ENCODE measurements at regions not wholly inside any gene's neighbourhood (a gene's known extent, or its start where the extent isn't known, plus 50 kb on each side); places are given as distances from the start of the nearest gene placed in this dataset.

DNA sequence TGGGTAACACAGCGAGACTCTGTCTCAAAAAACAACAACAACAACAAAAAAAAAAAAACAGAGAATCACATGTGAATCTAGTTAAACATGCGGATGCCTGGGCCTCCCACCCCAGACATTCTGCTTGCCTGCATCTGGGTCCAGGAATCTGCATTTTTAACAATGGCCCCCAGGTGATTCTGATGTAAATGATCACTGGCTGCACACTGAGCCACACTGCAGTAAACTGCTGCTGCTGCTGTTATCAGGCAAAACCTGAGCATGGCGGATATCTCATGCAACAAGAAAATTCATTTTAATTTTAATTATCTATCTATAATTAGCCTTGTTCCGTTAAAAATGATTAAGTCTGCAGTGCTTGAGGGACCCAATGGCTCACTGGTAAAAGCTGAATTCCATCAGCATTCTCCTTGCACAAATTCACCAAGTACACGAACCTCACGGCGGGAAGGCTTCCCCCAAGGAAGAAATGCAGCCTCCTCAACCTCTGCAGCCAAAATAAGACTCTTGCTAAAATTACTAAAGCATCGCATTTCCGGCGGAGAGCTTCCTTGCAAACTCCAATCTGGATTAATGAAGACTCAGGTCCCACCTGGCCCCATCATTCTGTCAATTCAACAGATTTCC lies 81.6 kb upstream of the SNX9 start:
- H3K4me3 ChIP-seq (ENCODE audit: low read depth, low read length): no peak overlapping the region
- H3K27ac ChIP-seq: no peak overlapping the region
- no peaks in the 10 kb centered on the region for H3K36me3 ChIP-seq (replicated peaks)
- in situ Hi-C loops (cut with HindIII; ENCODE audit: low pct_ligation_motif_present, low sequenced_read_pairs): no loop called here
- TF ChIP-seq, protein P1, sequence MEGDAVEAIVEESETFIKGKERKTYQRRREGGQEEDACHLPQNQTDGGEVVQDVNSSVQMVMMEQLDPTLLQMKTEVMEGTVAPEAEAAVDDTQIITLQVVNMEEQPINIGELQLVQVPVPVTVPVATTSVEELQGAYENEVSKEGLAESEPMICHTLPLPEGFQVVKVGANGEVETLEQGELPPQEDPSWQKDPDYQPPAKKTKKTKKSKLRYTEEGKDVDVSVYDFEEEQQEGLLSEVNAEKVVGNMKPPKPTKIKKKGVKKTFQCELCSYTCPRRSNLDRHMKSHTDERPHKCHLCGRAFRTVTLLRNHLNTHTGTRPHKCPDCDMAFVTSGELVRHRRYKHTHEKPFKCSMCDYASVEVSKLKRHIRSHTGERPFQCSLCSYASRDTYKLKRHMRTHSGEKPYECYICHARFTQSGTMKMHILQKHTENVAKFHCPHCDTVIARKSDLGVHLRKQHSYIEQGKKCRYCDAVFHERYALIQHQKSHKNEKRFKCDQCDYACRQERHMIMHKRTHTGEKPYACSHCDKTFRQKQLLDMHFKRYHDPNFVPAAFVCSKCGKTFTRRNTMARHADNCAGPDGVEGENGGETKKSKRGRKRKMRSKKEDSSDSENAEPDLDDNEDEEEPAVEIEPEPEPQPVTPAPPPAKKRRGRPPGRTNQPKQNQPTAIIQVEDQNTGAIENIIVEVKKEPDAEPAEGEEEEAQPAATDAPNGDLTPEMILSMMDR (IDR thresholded peaks at IDR 0.05; ENCODE audit: low read depth, low read length, missing control alignments): no peak
- DNase-seq: no peak
- no peaks in the 10 kb centered on the region for H3K27me3 ChIP-seq (replicated peaks)

DNA sequence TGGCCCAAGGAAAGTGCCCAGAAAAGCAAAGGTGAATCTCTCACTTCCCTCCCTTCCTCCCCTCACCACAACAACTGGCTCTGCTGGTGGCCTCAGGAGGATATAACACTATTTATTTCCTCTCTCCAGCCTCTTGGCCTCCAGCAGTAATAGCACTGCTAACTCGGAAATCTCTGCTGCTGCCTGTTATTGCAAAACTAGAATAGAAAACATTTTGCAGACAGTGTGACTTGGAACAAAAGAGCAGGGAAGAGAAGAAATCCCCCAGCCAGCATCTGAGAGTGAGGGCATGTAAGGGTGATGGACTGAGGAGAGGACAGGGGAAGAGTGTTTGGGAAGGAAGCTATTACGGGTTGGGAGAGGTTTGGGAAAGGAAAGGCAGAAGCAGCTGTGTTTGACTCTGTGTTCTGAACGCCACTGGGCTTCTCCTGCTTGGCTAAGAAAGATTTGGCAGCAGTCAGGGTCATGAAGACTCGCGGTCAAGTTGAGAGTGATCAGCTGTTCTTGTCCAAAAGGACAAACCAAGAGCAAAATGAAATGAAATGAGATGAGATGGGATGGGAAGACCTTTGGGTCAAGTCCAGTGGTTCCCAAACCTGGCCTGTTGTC lies 81.0 kb upstream of the SNX9 start:
- Histone ChIP-seq H3K27ac (no peak overlapping the region), H3K36me3 (replicated peaks) (no peaks in the 10 kb centered on the region), H3K27me3 (replicated peaks) (no peaks in the 10 kb centered on the region), H3K4me3 (ENCODE audit: low read depth, low read length) (no peak overlapping the region)
- TF ChIP-seq, protein P1 (IDR thresholded peaks at IDR 0.05; ENCODE audit: low read depth, low read length, missing control alignments): no peak
- DNase-seq: no peak
- in situ Hi-C loops (cut with HindIII; ENCODE audit: low pct_ligation_motif_present, low sequenced_read_pairs): no loop called here

DNA sequence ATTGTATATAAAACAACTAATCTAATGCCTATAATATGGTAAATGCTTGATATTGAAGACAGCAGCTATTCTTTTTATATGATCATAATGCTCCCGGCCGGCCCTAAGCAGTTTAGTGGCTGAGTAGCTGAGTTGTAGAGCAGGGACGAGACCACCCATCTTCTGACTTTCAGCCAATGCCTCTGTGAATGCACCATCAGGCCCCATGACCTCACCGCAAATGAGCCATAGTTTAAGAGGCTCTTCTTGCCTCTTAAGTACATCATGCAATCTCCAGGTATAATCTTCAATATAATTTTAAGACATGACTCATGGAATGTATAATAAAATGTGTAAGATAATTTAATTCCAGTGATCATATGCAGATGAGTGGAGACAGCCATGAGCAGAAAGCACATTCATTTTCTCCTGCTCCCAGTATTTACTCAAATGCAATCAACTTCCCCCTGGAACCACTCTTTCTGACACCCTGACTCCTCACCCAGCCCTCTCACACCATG lies 78.9 kb upstream of the SNX9 start:
- no peak for DNase-seq
- TF ChIP-seq, protein P1 (IDR thresholded peaks at IDR 0.05; ENCODE audit: low read depth, low read length, missing control alignments): no peak
- in situ Hi-C loops (cut with HindIII; ENCODE audit: low pct_ligation_motif_present, low sequenced_read_pairs): no loop called here
- no peaks in the 10 kb centered on the region for H3K36me3 ChIP-seq (replicated peaks)
- no peak overlapping the region for H3K27ac ChIP-seq
- H3K4me3 ChIP-seq (ENCODE audit: low read depth, low read length): no peak overlapping the region
- H3K27me3 ChIP-seq (replicated peaks): no peaks in the 10 kb centered on the region

DNA sequence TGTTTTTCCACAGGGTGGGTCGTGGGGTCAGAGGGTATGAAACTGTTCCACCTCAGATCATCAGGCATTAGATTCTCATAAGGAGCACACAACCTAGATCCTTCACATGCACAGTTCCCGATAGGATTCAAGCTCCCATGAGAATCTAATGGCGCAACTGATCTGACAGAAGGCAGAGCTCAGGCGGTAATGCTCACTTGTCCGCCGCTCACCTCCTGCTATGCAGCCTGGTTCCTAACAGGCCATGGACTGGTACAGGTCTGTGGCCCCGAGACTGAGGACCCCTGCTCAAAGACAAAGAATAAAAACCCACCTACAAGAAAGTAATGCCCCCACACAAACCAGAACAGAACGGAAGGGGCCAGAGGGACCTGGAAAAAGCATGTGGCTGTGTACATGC lies 76.1 kb upstream of the SNX9 start:
- no peaks in the 10 kb centered on the region for H3K36me3 ChIP-seq (replicated peaks)
- in situ Hi-C loops (cut with HindIII; ENCODE audit: low pct_ligation_motif_present, low sequenced_read_pairs): no loop called here
- no peak for DNase-seq

DNA sequence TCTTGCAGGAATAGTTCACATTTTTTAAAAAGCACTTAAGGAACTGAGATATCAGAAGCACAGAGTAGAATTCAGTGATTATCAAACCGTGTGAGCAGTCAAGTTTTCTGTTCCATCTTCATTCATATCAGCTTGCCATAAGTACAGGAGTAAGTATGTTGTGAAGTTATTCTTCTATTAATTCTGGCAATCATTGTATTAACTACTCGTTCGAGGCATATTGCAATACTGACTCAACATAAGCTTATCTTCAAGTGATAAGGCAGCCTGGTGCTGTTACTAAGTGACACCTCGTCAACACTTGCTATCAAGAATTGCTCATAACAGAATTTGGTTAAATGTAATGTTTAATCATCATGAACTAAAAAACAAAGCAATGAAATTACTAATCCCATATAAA lies 75.7 kb upstream of the SNX9 start:
- Histone ChIP-seq H3K36me3 (replicated peaks) (no peaks in the 10 kb centered on the region), H3K27me3 (replicated peaks) (no peaks in the 10 kb centered on the region), H3K4me3 (ENCODE audit: low read depth, low read length) (no peak overlapping the region), H3K27ac (no peak overlapping the region)
- TF ChIP-seq, protein P1 (IDR thresholded peaks at IDR 0.05; ENCODE audit: low read depth, low read length, missing control alignments): no peak
- in situ Hi-C loops (cut with HindIII; ENCODE audit: low pct_ligation_motif_present, low sequenced_read_pairs): no loop called here
- peak; percentile 51 for DNase-seq

More for the DNA sequence above, 76.1 kb upstream of the SNX9 start:
- TF ChIP-seq, protein P1 (IDR thresholded peaks at IDR 0.05; ENCODE audit: low read depth, low read length, missing control alignments): no peak
- Histone ChIP-seq H3K27ac (no peak overlapping the region), H3K4me3 (ENCODE audit: low read depth, low read length) (no peak overlapping the region), H3K27me3 (replicated peaks) (no peaks in the 10 kb centered on the region)
